CD8-positive, alpha-beta memory T cell (primary cell): ENCODE measurements at regions not wholly inside any gene's neighbourhood (a gene's known extent, or its start where the extent isn't known, plus 50 kb on each side); places are given as distances from the start of the nearest gene placed in this dataset.
"Not testable (repeated sequence)": the region's sequence is repeated elsewhere in the genome, so short reads cannot be mapped to it uniquely, and the experiment has no call there.

ENCODE experiments used
- CTCF ChIA-PET: fragments of 350-600 bp; sonication (Branson Sonifier 250); formaldehyde crosslinking; loops from one replicate; lab custom pipeline; 2021; ENCODE audit warnings: antibody characterized with exemption; lab: Charles Lee
- POLR2A ChIA-PET: fragments of 350-600 bp; sonication (Branson Sonifier 250); formaldehyde crosslinking; loops from one replicate; lab custom pipeline; 2021; ENCODE audit warnings: antibody characterized with exemption; lab: Charles Lee
- DNase-seq, 5 donors: peaks; one replicate each; pipeline versions ENCODE4 v3.0.0 to v3.0.0-alpha.2; 2020 to 2022; ENCODE audit warnings: mixed read lengths in 1 of 5
- H3K27ac ChIP-seq: one replicate; pipeline ENCODE4 v1.7.0; 2013; ENCODE audit warnings: low read depth, mild to moderate bottlenecking, low read length, moderate library complexity
- H3K27me3 ChIP-seq: 2 replicates; pipeline ENCODE4 v1.7.0; 2013; ENCODE audit warnings: low read length, mild to moderate bottlenecking; ENCODE audit not compliant: insufficient read depth, poor library complexity, severe bottlenecking
- H3K36me3 ChIP-seq: 2 replicates; pipeline ENCODE4 v1.7.0; 2013; ENCODE audit warnings: mild to moderate bottlenecking, low read length, moderate library complexity; ENCODE audit not compliant: insufficient read depth
- H3K4me1 ChIP-seq: 2 replicates; pipeline ENCODE4 v1.7.0; 2013; ENCODE audit warnings: mild to moderate bottlenecking, low read length, moderate library complexity; ENCODE audit not compliant: insufficient read depth
- H3K4me3 ChIP-seq: 2 replicates; pipeline ENCODE4 v1.7.0; 2013; ENCODE audit warnings: mild to moderate bottlenecking, low read length
- H3K9me3 ChIP-seq: 2 replicates; pipeline ENCODE4 v1.7.0; 2013; ENCODE audit warnings: mild to moderate bottlenecking, low read length
- H3K27ac Mint-ChIP-seq, 8 donors: one replicate each; pipeline ENCODE4 v1.8.0; 2020 to 2021; ENCODE audit warnings: mixed read lengths in 8 of 8, mild to moderate bottlenecking in 6 of 8, inconsistent platforms in 3 of 8, moderate library complexity in 3 of 8
- H3K27me3 Mint-ChIP-seq, 2 donors: one replicate each; pipeline ENCODE4 v1.8.0; 2020 to 2021; ENCODE audit warnings: mixed read lengths in 2 of 2, mild to moderate bottlenecking in 1 of 2, moderate library complexity in 1 of 2
- H3K36me3 Mint-ChIP-seq, 3 donors: one replicate each; pipeline ENCODE4 v1.8.0; 2020 to 2021; ENCODE audit warnings: mixed read lengths in 3 of 3, inconsistent platforms in 1 of 3, mild to moderate bottlenecking in 1 of 3
- H3K4me1 Mint-ChIP-seq, 3 donors: one replicate each; pipeline ENCODE4 v1.8.0; 2020 to 2021; ENCODE audit warnings: mixed read lengths in 3 of 3, inconsistent platforms in 1 of 3, mild to moderate bottlenecking in 1 of 3
- H3K4me3 Mint-ChIP-seq, 7 donors: one replicate each; pipeline ENCODE4 v1.8.0; 2020 to 2021; ENCODE audit warnings: mixed read lengths in 7 of 7, mild to moderate bottlenecking in 6 of 7, moderate library complexity in 4 of 7, inconsistent platforms in 2 of 7
- H3K9me3 Mint-ChIP-seq, 5 donors: one replicate each; pipeline ENCODE4 v1.8.0; 2020 to 2022; ENCODE audit warnings: mixed read lengths in 5 of 5, mild to moderate bottlenecking in 3 of 5, moderate library complexity in 2 of 5, inconsistent platforms in 1 of 5

GRCh38 chr13:24950611-24951010, 145.3 kb upstream of the PABPC3 start:
- H3K9me3 Mint-ChIP-seq, H3K4me3 Mint-ChIP-seq, H3K27ac Mint-ChIP-seq, H3K27ac ChIP-seq, H3K4me3 ChIP-seq, H3K36me3 Mint-ChIP-seq, CTCF ChIA-PET, H3K9me3 ChIP-seq, H3K36me3 ChIP-seq, H3K27me3 ChIP-seq, DNase-seq, H3K4me1 ChIP-seq, H3K4me1 Mint-ChIP-seq, POLR2A ChIA-PET: not testable (repeated sequence)
- H3K27me3 Mint-ChIP-seq: peaks cover 10% of the 10 kb centered on the region in 2 donors

DNA sequence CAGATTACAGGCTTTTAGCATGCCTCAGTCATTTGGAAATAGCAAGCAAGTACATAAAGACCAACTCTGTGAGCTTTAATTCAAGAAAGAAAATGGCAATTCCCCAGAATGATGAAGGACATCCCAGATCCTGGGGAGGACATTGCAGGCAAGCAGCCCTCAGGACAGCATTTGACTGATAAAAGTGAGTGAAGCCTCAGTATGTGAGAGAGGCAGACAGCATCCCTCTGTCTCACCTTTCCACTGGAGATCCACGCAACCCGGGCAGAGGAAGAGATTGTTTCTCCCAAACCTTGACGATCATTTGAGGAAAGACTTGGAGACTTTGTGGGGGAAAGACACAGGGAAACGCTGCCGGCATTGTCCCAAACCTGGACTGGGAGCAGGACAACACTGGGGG, 128.0 kb upstream of the PABPC3 start:
- Mint-ChIP-seq H3K27me3 (peaks cover 8 to 15% of the 10 kb centered on the region in 2 donors), H3K4me3 (peak overlapping the region in 1 of 7 donors; percentile 61)
- H3K27me3 ChIP-seq, H3K4me1 Mint-ChIP-seq, H3K4me3 ChIP-seq, H3K9me3 ChIP-seq, H3K36me3 ChIP-seq, H3K36me3 Mint-ChIP-seq, H3K9me3 Mint-ChIP-seq, H3K27ac Mint-ChIP-seq, H3K4me1 ChIP-seq, H3K27ac ChIP-seq, DNase-seq, POLR2A ChIA-PET: not testable (repeated sequence)
- CTCF ChIA-PET: interaction anchor here (0.8 to 1.1 kb wide), 3 partner anchors 14 to 388 kb away, joined by 3 to 4 read pairs (median 3); no protein-coding TSS in a partner anchor

GRCh38 chr13:24968416-24968815, 127.5 kb upstream of the PABPC3 start:
- H3K4me3 ChIP-seq, H3K36me3 ChIP-seq, H3K4me3 Mint-ChIP-seq, H3K36me3 Mint-ChIP-seq, H3K27me3 ChIP-seq, H3K27ac Mint-ChIP-seq, H3K9me3 Mint-ChIP-seq, H3K27ac ChIP-seq, H3K4me1 Mint-ChIP-seq, POLR2A ChIA-PET, H3K9me3 ChIP-seq, H3K4me1 ChIP-seq: not testable (repeated sequence)
- peak in 1 of 5 donors; percentile 22 for DNase-seq
- CTCF ChIA-PET: interaction anchor here (1.1 kb wide), 2 partner anchors 15 to 388 kb away, joined by 3 to 4 read pairs; no protein-coding TSS in a partner anchor
- H3K27me3 Mint-ChIP-seq: peaks cover 8 to 15% of the 10 kb centered on the region in 2 donors

GRCh38 chr13:24973102-24973501, 122.8 kb upstream of the PABPC3 start:
- H3K9me3 ChIP-seq, H3K27ac Mint-ChIP-seq, CTCF ChIA-PET, H3K27ac ChIP-seq, H3K27me3 ChIP-seq, DNase-seq, H3K4me1 ChIP-seq, H3K4me3 Mint-ChIP-seq, H3K36me3 ChIP-seq, POLR2A ChIA-PET, H3K4me1 Mint-ChIP-seq, H3K4me3 ChIP-seq, H3K36me3 Mint-ChIP-seq, H3K9me3 Mint-ChIP-seq: not testable (repeated sequence)
- H3K27me3 Mint-ChIP-seq: peaks cover 10 to 30% of the 10 kb centered on the region in 2 donors

DNA sequence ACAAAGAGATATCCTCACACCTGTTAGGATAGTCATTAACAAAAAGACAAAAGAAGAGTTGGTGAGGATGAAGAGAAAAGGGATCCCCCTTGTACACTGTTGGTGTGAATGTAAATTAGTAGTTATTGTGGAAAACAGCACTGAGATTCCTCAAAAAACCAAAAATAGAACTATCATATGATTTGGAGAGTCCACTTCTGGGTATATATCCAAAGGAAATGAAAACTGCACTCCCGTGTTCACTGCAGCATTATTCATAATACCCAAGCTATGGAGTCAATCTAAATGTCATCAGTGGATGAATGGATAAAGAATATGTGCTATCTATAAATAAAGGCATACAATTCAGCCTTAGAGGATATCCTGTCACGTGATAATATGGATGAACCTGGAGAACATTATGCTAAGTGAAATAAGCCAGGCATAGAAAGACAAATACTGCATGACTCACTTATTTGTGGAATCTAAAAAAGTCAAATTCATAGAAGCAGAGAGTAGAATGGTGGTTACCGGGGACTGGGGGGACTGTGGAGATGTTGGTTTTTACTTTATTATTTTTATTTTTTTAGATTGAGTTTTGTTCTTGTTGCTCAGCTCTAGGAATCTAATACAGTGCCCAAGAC, 114.6 kb upstream of the PABPC3 start:
- H3K27me3 Mint-ChIP-seq: peaks cover 6 to 39% of the 10 kb centered on the region in 2 donors
- H3K36me3 Mint-ChIP-seq, H3K9me3 ChIP-seq, H3K27me3 ChIP-seq, H3K27ac Mint-ChIP-seq, H3K4me3 ChIP-seq, H3K36me3 ChIP-seq, H3K4me3 Mint-ChIP-seq, CTCF ChIA-PET, H3K9me3 Mint-ChIP-seq, H3K4me1 Mint-ChIP-seq, DNase-seq, H3K27ac ChIP-seq, POLR2A ChIA-PET, H3K4me1 ChIP-seq: not testable (repeated sequence)

DNA sequence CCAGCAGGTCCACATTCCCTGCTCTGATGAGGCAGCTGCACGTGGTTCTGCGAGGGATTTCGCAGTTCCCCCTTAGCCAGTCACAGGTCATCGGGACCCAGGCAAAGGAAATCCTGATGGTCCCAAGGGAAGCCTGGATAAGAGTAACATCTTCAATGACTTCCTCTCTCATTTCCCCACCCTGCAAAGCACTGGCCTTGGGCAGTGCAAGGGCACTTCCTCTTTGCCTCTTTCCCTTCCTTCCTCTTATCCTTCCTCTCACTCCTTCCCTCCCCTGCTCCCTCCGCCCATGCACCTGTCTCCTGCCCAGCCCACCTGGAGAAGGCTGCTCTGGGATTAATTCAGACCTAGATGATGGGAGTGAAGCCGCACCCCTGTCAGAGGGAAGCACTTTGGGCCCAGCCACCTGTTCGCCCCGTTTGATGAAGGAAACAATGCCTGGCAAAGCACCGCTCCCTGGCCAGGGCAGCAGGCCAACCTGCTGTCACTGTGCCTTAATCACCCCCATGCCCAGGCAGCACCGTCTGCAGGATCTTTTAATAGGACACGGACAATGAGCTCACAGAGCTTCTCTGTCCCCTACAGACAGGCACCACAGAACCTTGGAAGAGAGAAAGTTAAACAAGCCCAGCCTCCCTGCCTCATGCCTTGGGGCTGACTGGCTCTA, 113.5 kb upstream of the PABPC3 start:
- Histone ChIP-seq H3K27ac (no peak overlapping the region), H3K9me3 (no peaks in the 10 kb centered on the region), H3K36me3 (no peaks in the 10 kb centered on the region), H3K4me1 (no peaks in the 10 kb centered on the region), H3K4me3 (no peak overlapping the region), H3K27me3 (no peaks in the 10 kb centered on the region)
- no peak overlapping the region for H3K4me3 Mint-ChIP-seq
- H3K36me3 Mint-ChIP-seq: no peaks in the 10 kb centered on the region
- peaks cover 10 to 46% of the 10 kb centered on the region in 2 donors for H3K27me3 Mint-ChIP-seq
- no peaks in the 10 kb centered on the region for H3K4me1 Mint-ChIP-seq
- H3K27ac Mint-ChIP-seq: no peak overlapping the region
- no peaks in the 10 kb centered on the region for H3K9me3 Mint-ChIP-seq
- ChIA-PET CTCF (no interaction called here), POLR2A (no interaction called here)
- DNase-seq: no peak

DNA sequence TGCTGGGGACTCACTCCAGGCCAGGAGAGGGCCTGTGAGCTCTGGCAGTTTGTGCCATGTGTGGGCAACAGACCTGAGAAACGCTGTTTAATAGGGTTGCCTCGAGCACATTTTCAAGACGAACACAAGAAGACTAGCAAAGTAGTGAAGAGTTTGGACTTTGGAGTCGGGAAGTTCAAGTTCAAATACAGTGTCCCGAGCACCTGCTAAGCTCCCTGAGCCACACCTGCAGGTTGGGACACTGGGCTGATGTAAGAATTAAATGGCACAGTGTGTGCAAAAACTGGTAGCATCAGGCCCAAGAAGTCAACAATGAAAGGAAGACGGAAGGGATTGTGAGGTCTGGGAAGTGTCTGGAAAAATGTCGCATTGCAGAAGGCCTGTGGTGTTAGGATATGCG, 112.8 kb upstream of the PABPC3 start:
- Mint-ChIP-seq H3K27me3 (peaks cover 10 to 48% of the 10 kb centered on the region in 2 donors), H3K4me1 (no peaks in the 10 kb centered on the region), H3K9me3 (no peaks in the 10 kb centered on the region), H3K4me3 (no peak overlapping the region), H3K36me3 (no peaks in the 10 kb centered on the region), H3K27ac (no peak overlapping the region)
- peaks cover 2% of the 10 kb centered on the region for H3K27me3 ChIP-seq
- H3K4me3 ChIP-seq: no peak overlapping the region
- ChIA-PET CTCF (no interaction called here), POLR2A (no interaction called here)
- H3K9me3 ChIP-seq: no peaks in the 10 kb centered on the region
- no peak overlapping the region for H3K27ac ChIP-seq
- no peak for DNase-seq
- H3K4me1 ChIP-seq: no peaks in the 10 kb centered on the region
- H3K36me3 ChIP-seq: no peaks in the 10 kb centered on the region

DNA sequence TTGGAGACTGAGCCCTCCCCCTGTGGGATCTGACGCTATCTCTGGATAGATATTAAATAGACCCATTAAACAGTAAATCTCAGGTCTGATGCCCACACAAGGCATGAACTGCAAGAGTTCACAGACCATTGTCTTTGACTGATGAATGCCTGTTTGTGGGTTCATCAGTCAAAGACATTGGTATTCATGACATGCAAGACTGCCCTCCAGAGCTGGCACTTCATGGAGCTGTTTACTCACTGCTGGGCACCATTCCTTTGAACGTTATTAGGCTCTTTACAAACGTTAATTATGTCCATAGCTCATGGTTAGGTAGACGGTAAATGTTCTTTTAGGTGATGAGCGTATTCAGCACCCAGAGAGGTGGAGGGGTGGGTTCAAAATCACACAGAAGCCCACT, 111.8 kb upstream of the PABPC3 start:
- H3K9me3 Mint-ChIP-seq: no peaks in the 10 kb centered on the region
- peaks cover 0 to 4% (median 4%) of the 10 kb centered on the region in 3 donors for H3K4me1 Mint-ChIP-seq
- ChIA-PET CTCF (no interaction called here), POLR2A (no interaction called here)
- H3K27me3 Mint-ChIP-seq: peaks cover 13 to 56% of the 10 kb centered on the region in 2 donors
- H3K36me3 Mint-ChIP-seq: no peaks in the 10 kb centered on the region
- Histone ChIP-seq H3K4me1 (no peaks in the 10 kb centered on the region), H3K4me3 (no peak overlapping the region), H3K36me3 (no peaks in the 10 kb centered on the region), H3K27ac (no peak overlapping the region), H3K27me3 (peaks cover 4% of the 10 kb centered on the region), H3K9me3 (no peaks in the 10 kb centered on the region)
- no peak overlapping the region for H3K27ac Mint-ChIP-seq
- no peak overlapping the region for H3K4me3 Mint-ChIP-seq
- no peak for DNase-seq
